Trophoblast cell (in vitro differentiated cells and primary cell): ENCODE measurements at regions not wholly inside any gene's neighbourhood (a gene's known extent, or its start where the extent isn't known, plus 50 kb on each side); places are given as distances from the start of the nearest gene placed in this dataset.

Experiments
- DNase-seq, 2 donors: peaks; one replicate each; pipeline ENCODE4 v3.0.0-alpha.2; 2016
- H2AFZ ChIP-seq: 2 replicates; pipeline ENCODE4 v1.6.1; 2013; ENCODE audit warnings: low read length, moderate library complexity, mild to moderate bottlenecking; ENCODE audit not compliant: insufficient read depth, poor library complexity
- H2AK5ac ChIP-seq: 2 replicates; pipeline ENCODE4 v1.6.1; 2013; ENCODE audit warnings: mild to moderate bottlenecking, low read length
- H2BK120ac ChIP-seq: 2 replicates; pipeline ENCODE4 v1.6.1; 2013; ENCODE audit warnings: low read length, mild to moderate bottlenecking, moderate library complexity; ENCODE audit not compliant: insufficient read depth, poor library complexity
- H2BK12ac ChIP-seq: 2 replicates; pipeline ENCODE4 v1.6.1; 2013; ENCODE audit warnings: mild to moderate bottlenecking, low read length, moderate library complexity
- H2BK5ac ChIP-seq: 2 replicates; pipeline ENCODE4 v1.6.1; 2013; ENCODE audit warnings: low read length, low read depth, moderate library complexity, mild to moderate bottlenecking; ENCODE audit not compliant: poor library complexity
- H3K14ac ChIP-seq: 2 replicates; pipeline ENCODE4 v1.6.1; 2013; ENCODE audit warnings: mild to moderate bottlenecking, low read length
- H3K18ac ChIP-seq: 2 replicates; pipeline ENCODE4 v1.6.1; 2013; ENCODE audit warnings: mild to moderate bottlenecking, low read length
- H3K23ac ChIP-seq: 2 replicates; pipeline ENCODE4 v1.6.1; 2013; ENCODE audit warnings: low read length
- H3K27ac ChIP-seq: 2 replicates; pipeline ENCODE4 v1.5.1; 2013; ENCODE audit warnings: low read depth, mild to moderate bottlenecking, inconsistent platforms, low read length, moderate library complexity
- H3K27me3 ChIP-seq: 2 replicates; pipeline ENCODE4 v1.6.1; 2013; ENCODE audit warnings: inconsistent platforms, mild to moderate bottlenecking, low read length, moderate library complexity; ENCODE audit not compliant: insufficient read depth
- H3K36me3 ChIP-seq, 2 experiments: 1 replicate in 1 of 2; 2 replicates in 1 of 2; pipeline ENCODE4 v1.6.1; 2013; ENCODE audit warnings: low read length in 2 of 2, mild to moderate bottlenecking in 2 of 2, moderate library complexity in 1 of 2; ENCODE audit not compliant: insufficient read depth in 2 of 2, control insufficient read depth in 1 of 2
- H3K4ac ChIP-seq: 2 replicates; pipeline ENCODE4 v1.6.1; 2013; ENCODE audit warnings: low read depth, mild to moderate bottlenecking, low read length, moderate library complexity
- H3K4me1 ChIP-seq, 2 experiments: 1 replicate in 1 of 2; 2 replicates in 1 of 2; pipeline ENCODE4 v1.6.1; 2013; ENCODE audit warnings: low read length in 2 of 2, mild to moderate bottlenecking in 2 of 2, moderate library complexity in 1 of 2; ENCODE audit not compliant: insufficient read depth in 2 of 2, control insufficient read depth in 1 of 2
- H3K4me2 ChIP-seq: 2 replicates; pipeline ENCODE4 v1.6.1; 2013; ENCODE audit warnings: inconsistent platforms, mild to moderate bottlenecking, low read length, moderate library complexity
- H3K4me3 ChIP-seq: 2 replicates; pipeline ENCODE4 v1.5.1; 2013; ENCODE audit warnings: mild to moderate bottlenecking, low read depth, low read length, inconsistent platforms
- H3K79me1 ChIP-seq: one replicate; pipeline ENCODE4 v1.6.1; 2013; ENCODE audit warnings: low read length
- H3K79me2 ChIP-seq: 2 replicates; pipeline ENCODE4 v1.6.1; 2013; ENCODE audit warnings: low read length, mild to moderate bottlenecking; ENCODE audit not compliant: control insufficient read depth, insufficient read depth, poor library complexity
- H3K9ac ChIP-seq: 2 replicates; pipeline ENCODE4 v1.6.1; 2013; ENCODE audit warnings: mild to moderate bottlenecking, low read length
- H3K9me3 ChIP-seq: 2 replicates; pipeline ENCODE4 v1.6.1; 2013; ENCODE audit warnings: low read depth, mild to moderate bottlenecking, control low read depth, inconsistent platforms, low read length; ENCODE audit not compliant: insufficient read depth
- H4K12ac ChIP-seq: 2 replicates; pipeline ENCODE4 v1.6.1; 2013; ENCODE audit warnings: low read depth, mild to moderate bottlenecking, low read length, moderate library complexity
- H4K8ac ChIP-seq: 2 replicates; pipeline ENCODE4 v1.6.1; 2013; ENCODE audit warnings: low read depth, mild to moderate bottlenecking, low read length, moderate library complexity
- H4K91ac ChIP-seq: one replicate; pipeline ENCODE4 v1.6.1; 2013; ENCODE audit warnings: low read depth, mild to moderate bottlenecking, low read length, moderate library complexity
- WGBS: extraction: QIAGEN DNeasy Blood & Tissue Kit; methylation state at CpG from one replicate; pipeline ENCODE4 v1.1.7; 2013; ENCODE audit warnings: missing lambda C conversion rate; ENCODE audit not compliant: insufficient read length, insufficient coverage; ENCODE audit errors: extremely low coverage; 5-methylcytosine and 5-hydroxymethylcytosine counted together

GRCh38 chr12:127536833-127537428 is 730.0 kb upstream of the TMEM132C start:
- Histone ChIP-seq H3K4ac (no peak overlapping the region), H3K9ac (no peak overlapping the region), H3K14ac (no peak overlapping the region), H3K18ac (no peak overlapping the region), H4K91ac (no peak overlapping the region), H3K36me3 (no peaks in the 10 kb centered on the region), H2AK5ac (no peak overlapping the region), H4K12ac (no peak overlapping the region), H3K23ac (no peak overlapping the region), H2BK12ac (no peak overlapping the region), H2BK5ac (no peak overlapping the region), H3K79me1 (no peaks in the 10 kb centered on the region), H3K4me1 (no peaks in the 10 kb centered on the region), H3K4me3 (no peak overlapping the region), H3K79me2 (no peaks in the 10 kb centered on the region), H2AFZ (no peak overlapping the region), H3K4me2 (no peak overlapping the region), H3K27me3 (no peaks in the 10 kb centered on the region), H2BK120ac (no peak overlapping the region), H3K9me3 (no peaks in the 10 kb centered on the region), H4K8ac (no peak overlapping the region), H3K27ac (no peak overlapping the region)
- no CpG with 5 or more reads among the region's 1 CpG for WGBS
- no peak for DNase-seq

DNA sequence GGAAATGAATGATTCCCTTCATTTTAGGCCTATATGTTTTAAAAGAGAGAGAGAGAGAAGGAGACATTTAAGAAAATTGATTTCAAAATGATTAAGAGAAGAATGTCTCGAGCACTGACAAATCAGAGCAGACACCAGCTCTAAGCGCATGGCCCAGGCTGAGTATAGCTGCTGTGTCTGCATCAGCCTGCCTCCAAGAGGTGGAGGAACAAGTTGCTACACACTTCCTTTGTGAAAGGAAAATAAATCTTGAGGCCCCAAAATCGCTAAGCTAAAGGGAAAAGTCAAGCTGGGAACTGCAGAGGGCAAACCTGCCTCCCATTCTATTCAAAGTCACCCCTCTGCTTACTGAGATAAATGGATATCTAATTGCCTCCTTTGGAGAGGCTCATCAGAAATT is 728.7 kb upstream of the TMEM132C start:
- no peaks in the 10 kb centered on the region for H3K27me3 ChIP-seq
- no peak for DNase-seq
- no peak overlapping the region for H2BK12ac ChIP-seq
- no peak overlapping the region for H4K91ac ChIP-seq
- H2AK5ac ChIP-seq = no peak overlapping the region
- no peak overlapping the region for H3K9ac ChIP-seq
- H3K23ac ChIP-seq = no peak overlapping the region
- no peaks in the 10 kb centered on the region for H3K79me1 ChIP-seq
- no peak overlapping the region for H3K4me3 ChIP-seq
- no CpG with 5 or more reads among the region's 3 CpGs for WGBS
- no peak overlapping the region for H4K12ac ChIP-seq
- no peak overlapping the region for H3K14ac ChIP-seq
- H3K79me2 ChIP-seq = no peaks in the 10 kb centered on the region
- H3K18ac ChIP-seq = no peak overlapping the region
- no peaks in the 10 kb centered on the region for H3K36me3 ChIP-seq
- H2BK120ac ChIP-seq = no peak overlapping the region
- no peaks in the 10 kb centered on the region for H3K4me1 ChIP-seq
- H3K27ac ChIP-seq = no peak overlapping the region
- H4K8ac ChIP-seq = no peak overlapping the region
- H3K4ac ChIP-seq = no peak overlapping the region
- no peak overlapping the region for H2BK5ac ChIP-seq
- H3K4me2 ChIP-seq = no peak overlapping the region
- H2AFZ ChIP-seq = no peak overlapping the region
- H3K9me3 ChIP-seq = no peaks in the 10 kb centered on the region

DNA sequence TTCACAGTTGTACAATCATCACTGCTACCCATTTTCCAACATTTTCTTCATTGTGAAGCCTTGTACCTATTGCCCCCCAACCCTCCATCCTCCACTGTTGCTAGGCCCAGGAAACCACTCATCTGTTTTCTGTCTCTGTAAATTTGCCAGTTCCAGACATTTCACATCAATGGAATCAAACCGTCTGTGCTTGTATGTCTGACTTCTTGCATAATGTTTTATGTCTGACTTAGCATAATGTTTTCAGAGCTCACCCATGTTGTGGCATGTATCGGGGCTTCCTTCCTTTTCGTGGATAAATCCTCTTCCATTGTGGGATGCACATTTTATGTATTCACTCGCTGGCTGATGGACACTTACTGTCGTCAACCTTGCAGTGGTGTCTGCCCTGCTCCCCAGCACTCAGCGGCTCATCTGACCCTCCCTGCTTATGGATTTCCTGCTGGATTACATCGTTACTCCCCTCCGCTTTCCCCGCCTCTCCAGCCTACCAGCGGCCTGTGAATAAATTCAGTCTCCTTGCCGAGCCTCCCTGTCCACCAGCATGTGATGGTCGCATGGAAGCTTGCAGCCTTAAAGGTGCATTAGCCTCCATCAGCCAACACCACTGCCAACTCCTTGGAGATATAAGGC is 727.6 kb upstream of the TMEM132C start:
- no peaks in the 10 kb centered on the region for H3K79me2 ChIP-seq
- no peak overlapping the region for H4K12ac ChIP-seq
- no peak overlapping the region for H2BK5ac ChIP-seq
- H3K4ac ChIP-seq = no peak overlapping the region
- no peak overlapping the region for H2BK12ac ChIP-seq
- no peak overlapping the region for H3K18ac ChIP-seq
- no peak overlapping the region for H2AK5ac ChIP-seq
- no peaks in the 10 kb centered on the region for H3K27me3 ChIP-seq
- no CpG with 5 or more reads among the region's 12 CpGs for WGBS
- no peak overlapping the region for H2BK120ac ChIP-seq
- no peaks in the 10 kb centered on the region for H3K36me3 ChIP-seq
- no peak overlapping the region for H3K9ac ChIP-seq
- H3K4me2 ChIP-seq = no peak overlapping the region
- no peaks in the 10 kb centered on the region for H3K9me3 ChIP-seq
- no peak for DNase-seq
- no peaks in the 10 kb centered on the region for H3K79me1 ChIP-seq
- H3K4me3 ChIP-seq = no peak overlapping the region
- no peak overlapping the region for H3K27ac ChIP-seq
- H2AFZ ChIP-seq = no peak overlapping the region
- no peak overlapping the region for H4K91ac ChIP-seq
- no peak overlapping the region for H3K23ac ChIP-seq
- H3K14ac ChIP-seq = no peak overlapping the region
- no peak overlapping the region for H4K8ac ChIP-seq
- no peaks in the 10 kb centered on the region for H3K4me1 ChIP-seq

- H3K9ac ChIP-seq = no peak overlapping the region
- no peak overlapping the region for H3K4me3 ChIP-seq
- H2BK5ac ChIP-seq = no peak overlapping the region
- H3K79me1 ChIP-seq = no peaks in the 10 kb centered on the region
- WGBS = no CpG with 5 or more reads among the region's 6 CpGs
- no peak overlapping the region for H3K23ac ChIP-seq
- H4K91ac ChIP-seq = no peak overlapping the region
- no peaks in the 10 kb centered on the region for H3K36me3 ChIP-seq
- H3K4me1 ChIP-seq = no peaks in the 10 kb centered on the region
- no peak overlapping the region for H4K8ac ChIP-seq
- no peak overlapping the region for H2AFZ ChIP-seq
- no peak overlapping the region for H3K4me2 ChIP-seq
- H3K27ac ChIP-seq = no peak overlapping the region
- no peak overlapping the region for H3K18ac ChIP-seq
- H3K27me3 ChIP-seq = no peaks in the 10 kb centered on the region
- no peak overlapping the region for H3K4ac ChIP-seq
- no peak overlapping the region for H2BK12ac ChIP-seq
- no peak overlapping the region for H2BK120ac ChIP-seq
- DNase-seq = no peak
- no peak overlapping the region for H3K14ac ChIP-seq
- H2AK5ac ChIP-seq = no peak overlapping the region
- no peak overlapping the region for H4K12ac ChIP-seq
- no peaks in the 10 kb centered on the region for H3K9me3 ChIP-seq
- H3K79me2 ChIP-seq = no peaks in the 10 kb centered on the region
Measured at GRCh38 chr12:127542391-127542790, 724.6 kb upstream of the TMEM132C start.
